ENCODE measurements at regions not wholly inside any gene's neighbourhood (a gene's known extent, or its start where the extent isn't known, plus 50 kb on each side); places are given as distances from the start of the nearest gene placed in this dataset.

GRCh38 chr10:36446881-36447280 lies 678.5 kb upstream of the ANKRD30A start:
- no peak for TF ChIP-seq CTCF (conservative IDR thresholded peaks at IDR 0.05; ENCODE audit: low read depth, low read length)
- no peak overlapping the region for H3K27ac ChIP-seq
- no peaks in the 10 kb centered on the region for H3K4me1 ChIP-seq (ENCODE audit: low read depth, poor library complexity, severe bottlenecking)
- no peaks in the 10 kb centered on the region for H3K36me3 ChIP-seq (ENCODE audit: insufficient read depth)
- no peak overlapping the region for H3K9ac ChIP-seq
- no peaks in the 10 kb centered on the region for H3K79me2 ChIP-seq (ENCODE audit: insufficient read depth, low read depth)
- no peak overlapping the region for H3K4me3 ChIP-seq (IDR thresholded peaks at IDR 0.05; ENCODE audit: insufficient read depth, low read depth, low read length)
- H3K4me2 ChIP-seq, result no peak overlapping the region
- H2AFZ ChIP-seq (ENCODE audit: low read depth), result no peak overlapping the region
- H3K27me3 ChIP-seq (ENCODE audit: insufficient read depth, low read depth), result no peaks in the 10 kb centered on the region
- H4K20me1 ChIP-seq (ENCODE audit: insufficient read depth), result no peaks in the 10 kb centered on the region

- Histone ChIP-seq H2AFZ (ENCODE audit: low read depth) (no peak overlapping the region), H3K79me2 (ENCODE audit: insufficient read depth, low read depth) (no peaks in the 10 kb centered on the region), H3K36me3 (ENCODE audit: insufficient read depth) (no peaks in the 10 kb centered on the region), H3K9ac (no peak overlapping the region), H3K4me1 (ENCODE audit: low read depth, poor library complexity, severe bottlenecking) (no peaks in the 10 kb centered on the region), H3K4me2 (no peak overlapping the region), H3K27ac (no peak overlapping the region), H3K4me3 (IDR thresholded peaks at IDR 0.05; ENCODE audit: insufficient read depth, low read depth, low read length) (no peak overlapping the region), H4K20me1 (ENCODE audit: insufficient read depth) (no peaks in the 10 kb centered on the region), H3K27me3 (ENCODE audit: insufficient read depth, low read depth) (no peaks in the 10 kb centered on the region)
- TF ChIP-seq CTCF (conservative IDR thresholded peaks at IDR 0.05; ENCODE audit: low read depth, low read length), result no peak
Observed at GRCh38 chr10:36443233-36443632, 682.2 kb upstream of the ANKRD30A start.

- no peak overlapping the region for H3K4me3 ChIP-seq (IDR thresholded peaks at IDR 0.05; ENCODE audit: insufficient read depth, low read depth, low read length)
- H2AFZ ChIP-seq (ENCODE audit: low read depth), result no peak overlapping the region
- no peak overlapping the region for H3K27ac ChIP-seq
- H3K9ac ChIP-seq, result no peak overlapping the region
- TF ChIP-seq CTCF (conservative IDR thresholded peaks at IDR 0.05; ENCODE audit: low read depth, low read length), result no peak
- H4K20me1 ChIP-seq (ENCODE audit: insufficient read depth), result no peaks in the 10 kb centered on the region
- no peaks in the 10 kb centered on the region for H3K79me2 ChIP-seq (ENCODE audit: insufficient read depth, low read depth)
- no peaks in the 10 kb centered on the region for H3K36me3 ChIP-seq (ENCODE audit: insufficient read depth)
- H3K27me3 ChIP-seq (ENCODE audit: insufficient read depth, low read depth), result no peaks in the 10 kb centered on the region
- no peak overlapping the region for H3K4me2 ChIP-seq
- H3K4me1 ChIP-seq (ENCODE audit: low read depth, poor library complexity, severe bottlenecking), result no peaks in the 10 kb centered on the region
Observed at GRCh38 chr10:36441557-36441956, 683.8 kb upstream of the ANKRD30A start.

GRCh38 chr10:36440539-36440938 lies 684.9 kb upstream of the ANKRD30A start:
- no peak overlapping the region for H3K4me2 ChIP-seq
- H4K20me1 ChIP-seq (ENCODE audit: insufficient read depth), result no peaks in the 10 kb centered on the region
- H3K27me3 ChIP-seq (ENCODE audit: insufficient read depth, low read depth), result no peaks in the 10 kb centered on the region
- no peaks in the 10 kb centered on the region for H3K79me2 ChIP-seq (ENCODE audit: insufficient read depth, low read depth)
- H3K4me3 ChIP-seq (IDR thresholded peaks at IDR 0.05; ENCODE audit: insufficient read depth, low read depth, low read length), result no peak overlapping the region
- H3K27ac ChIP-seq, result no peak overlapping the region
- H2AFZ ChIP-seq (ENCODE audit: low read depth), result no peak overlapping the region
- no peak for TF ChIP-seq CTCF (conservative IDR thresholded peaks at IDR 0.05; ENCODE audit: low read depth, low read length)
- no peaks in the 10 kb centered on the region for H3K36me3 ChIP-seq (ENCODE audit: insufficient read depth)
- H3K9ac ChIP-seq, result no peak overlapping the region
- no peaks in the 10 kb centered on the region for H3K4me1 ChIP-seq (ENCODE audit: low read depth, poor library complexity, severe bottlenecking)

GRCh38 chr10:36437367-36437766 lies 688.0 kb upstream of the ANKRD30A start:
- TF ChIP-seq CTCF (conservative IDR thresholded peaks at IDR 0.05; ENCODE audit: low read depth, low read length), result no peak
- no peak overlapping the region for H2AFZ ChIP-seq (ENCODE audit: low read depth)

More at GRCh38 chr10:36437367-36437766, 688.0 kb upstream of the ANKRD30A start:
- H3K27ac ChIP-seq, result no peak overlapping the region
- no peaks in the 10 kb centered on the region for H3K79me2 ChIP-seq (ENCODE audit: insufficient read depth, low read depth)
- no peaks in the 10 kb centered on the region for H3K4me1 ChIP-seq (ENCODE audit: low read depth, poor library complexity, severe bottlenecking)
- H3K27me3 ChIP-seq (ENCODE audit: insufficient read depth, low read depth), result no peaks in the 10 kb centered on the region
- no peak overlapping the region for H3K4me3 ChIP-seq (IDR thresholded peaks at IDR 0.05; ENCODE audit: insufficient read depth, low read depth, low read length)
- no peaks in the 10 kb centered on the region for H3K36me3 ChIP-seq (ENCODE audit: insufficient read depth)
- H4K20me1 ChIP-seq (ENCODE audit: insufficient read depth), result no peaks in the 10 kb centered on the region
- no peak overlapping the region for H3K9ac ChIP-seq
- no peak overlapping the region for H3K4me2 ChIP-seq

Measured in KMS-11 (cell line).